A549 (cell line): ENCODE measurements at regions not wholly inside any gene's neighbourhood (a gene's known extent, or its start where the extent isn't known, plus 50 kb on each side); places are given as distances from the start of the nearest gene placed in this dataset.

Experiments used
- CHD2 ChIP-seq: fragments of 150-350 bp; IDR thresholded peaks from 2 replicates; pipeline ENCODE4 v1.6.1; 2014; ENCODE audit warnings: low read length; ENCODE audit not compliant: partially characterized antibody
- CTCF ChIP-seq: fragments of >200 bp; sonication (Bioruptor Twin); formaldehyde crosslinking; IDR thresholded peaks from 3 replicates; pipeline ENCODE4 v1.5.1; 2016
- EP300 ChIP-seq, 2 experiments: fragments of >200 bp; sonication (Bioruptor Twin); formaldehyde crosslinking; IDR thresholded peaks; 2 replicates in 1 of 2; 3 replicates in 1 of 2; pipeline ENCODE4 v1.6.1; 2016 to 2017
- ESRRA ChIP-seq: fragments of 150-350 bp; IDR thresholded peaks from 2 replicates; pipeline ENCODE4 v1.6.1; 2014; ENCODE audit warnings: mild to moderate bottlenecking, low read length, borderline replicate concordance
- JUNB ChIP-seq: fragments of >200 bp; sonication (Bioruptor Twin); formaldehyde crosslinking; IDR thresholded peaks from 2 replicates; pipeline ENCODE4 v1.6.1; 2016
- MAX ChIP-seq: IDR thresholded peaks from 2 replicates; pipeline ENCODE4 v1.6.1; 2012
- MYC ChIP-seq: IDR thresholded peaks from 2 replicates; pipeline ENCODE4 v1.6.1; 2012; ENCODE audit warnings: mild to moderate bottlenecking, inconsistent platforms, low read length, improper control_type of control experiment, borderline replicate concordance
- POLR2A ChIP-seq: IDR thresholded peaks from 2 replicates; pipeline ENCODE4 v1.6.1; 2012; ENCODE audit warnings: mild to moderate bottlenecking, low read length
- RAD21 ChIP-seq, 2 experiments: fragments of >200 bp in 1 of 2; sonication (Bioruptor Twin) in 1 of 2; formaldehyde crosslinking in 1 of 2; IDR thresholded peaks in 1 of 2; conservative IDR thresholded peaks in 1 of 2; 2 replicates in 1 of 2; 3 replicates in 1 of 2; pipeline ENCODE4 v1.6.1; 2012 to 2018; ENCODE audit warnings: inconsistent platforms in 1 of 2
- RCOR1 ChIP-seq: fragments of 150-350 bp; IDR thresholded peaks from 2 replicates; pipeline ENCODE4 v1.6.1; 2014; ENCODE audit warnings: antibody characterized with exemption, low read length, low read depth
- TP53 ChIP-seq: fragments of 250-450 bp; sonication (Bioruptor Pico); IDR thresholded peaks from 2 replicates; pipeline ENCODE4 v1.5.0; 2021; ENCODE audit warnings: mild to moderate bottlenecking, moderate library complexity
- ZC3H11A ChIP-seq: fragments of 450-650 bp; IDR thresholded peaks from 2 replicates; pipeline ENCODE4 v1.6.1; 2014; ENCODE audit warnings: antibody characterized with exemption, mild to moderate bottlenecking
- ZFP36 ChIP-seq: fragments of 450-650 bp; IDR thresholded peaks from 2 replicates; pipeline ENCODE4 v1.6.1; 2014; ENCODE audit warnings: borderline replicate concordance; ENCODE audit not compliant: partially characterized antibody
- TF ChIP-seq, protein P1 (sequence below): fragments of 150-350 bp; IDR thresholded peaks from 2 replicates; pipeline ENCODE4 v1.6.1; 2014; ENCODE audit warnings: low read depth, mild to moderate bottlenecking, low read length

GRCh38 chr1:4924356-4924755, 269.9 kb downstream of the AJAP1 start:
- no peak for TF ChIP-seq CTCF
- no peak for TF ChIP-seq ZFP36
- TF ChIP-seq RCOR1, result no peak
- TF ChIP-seq MYC, result no peak
- TF ChIP-seq ZC3H11A, result no peak
- no peak for TF ChIP-seq EP300 (IDR thresholded peaks at IDR 0.05)
- TF ChIP-seq ESRRA, result no peak
- no peak for TF ChIP-seq MAX
- TF ChIP-seq, protein P1, sequence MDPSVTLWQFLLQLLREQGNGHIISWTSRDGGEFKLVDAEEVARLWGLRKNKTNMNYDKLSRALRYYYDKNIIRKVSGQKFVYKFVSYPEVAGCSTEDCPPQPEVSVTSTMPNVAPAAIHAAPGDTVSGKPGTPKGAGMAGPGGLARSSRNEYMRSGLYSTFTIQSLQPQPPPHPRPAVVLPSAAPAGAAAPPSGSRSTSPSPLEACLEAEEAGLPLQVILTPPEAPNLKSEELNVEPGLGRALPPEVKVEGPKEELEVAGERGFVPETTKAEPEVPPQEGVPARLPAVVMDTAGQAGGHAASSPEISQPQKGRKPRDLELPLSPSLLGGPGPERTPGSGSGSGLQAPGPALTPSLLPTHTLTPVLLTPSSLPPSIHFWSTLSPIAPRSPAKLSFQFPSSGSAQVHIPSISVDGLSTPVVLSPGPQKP, result no peak
- TF ChIP-seq TP53 (CRISPR knock-in tag), result no peak
- TF ChIP-seq JUNB, result no peak
- TF ChIP-seq RAD21 (conservative IDR thresholded peaks at IDR 0.05 in 1 of 2, IDR thresholded peaks at IDR 0.05 in 1 of 2), result no peak
- TF ChIP-seq CHD2, result no peak
- TF ChIP-seq POLR2A, result no peak
